SKM-1 treated with dmso at 0.1 percent for 144 hours (cell line): ENCODE measurements at regions not wholly inside any gene's neighbourhood (a gene's known extent, or its start where the extent isn't known, plus 50 kb on each side); places are given as distances from the start of the nearest gene placed in this dataset.
"Not testable (repeated sequence)": the region's sequence is repeated elsewhere in the genome, so short reads cannot be mapped to it uniquely, and the experiment has no call there.

Source experiments
- DNase-seq: peaks from one replicate; lab custom pipeline; 2025; ENCODE audit not compliant: unreplicated experiment; lab: John Stamatoyannopoulos, UW

- no peak for DNase-seq
Measured at GRCh38 chr6:16040628-16040974, 88.3 kb upstream of the MYLIP start.

GRCh38 chr6:16039892-16040627 lies 88.8 kb upstream of the MYLIP start:
- DNase-seq = not testable (repeated sequence)

- DNase-seq = no peak
Measured at GRCh38 chr6:16038938-16039337, 89.9 kb upstream of the MYLIP start.

GRCh38 chr6:16035488-16036080 lies 93.3 kb upstream of the MYLIP start:
- no peak for DNase-seq

- no peak for DNase-seq
Measured at GRCh38 chr6:16033214-16033613, 95.7 kb upstream of the MYLIP start.

- DNase-seq = no peak
Measured at GRCh38 chr6:16031278-16031981, 97.5 kb upstream of the MYLIP start.

- DNase-seq = no peak
Measured at GRCh38 chr6:16028966-16029365, 99.9 kb upstream of the MYLIP start.

GRCh38 chr6:16020259-16020658 lies 108.6 kb upstream of the MYLIP start:
- no peak for DNase-seq

- no peak for DNase-seq
Measured at GRCh38 chr6:16019462-16019861, 109.4 kb upstream of the MYLIP start.

- no peak for DNase-seq
Measured at GRCh38 chr6:16018626-16019025, 110.3 kb upstream of the MYLIP start.

- DNase-seq = not testable (repeated sequence)
Measured at GRCh38 chr6:16014325-16014724, 114.6 kb upstream of the MYLIP start.

- peak; percentile 4 for DNase-seq
Measured at GRCh38 chr6:16007146-16007545, 121.7 kb upstream of the MYLIP start.

- DNase-seq = no peak
Measured at GRCh38 chr6:16006681-16007080, 122.2 kb upstream of the MYLIP start.

- DNase-seq = no peak
Measured at GRCh38 chr6:16004934-16005679, 123.8 kb upstream of the MYLIP start.

- DNase-seq = no peak
Measured at GRCh38 chr6:16003197-16003491, 125.7 kb upstream of the MYLIP start.

GRCh38 chr6:16002332-16003196 lies 126.3 kb upstream of the MYLIP start:
- no peak for DNase-seq

- no peak for DNase-seq
Measured at GRCh38 chr6:16001158-16001557, 127.7 kb upstream of the MYLIP start.

GRCh38 chr6:15999201-15999600 lies 129.7 kb upstream of the MYLIP start:
- no peak for DNase-seq

- DNase-seq = no peak
Measured at GRCh38 chr6:15997586-15998388, 131.1 kb upstream of the MYLIP start.

- DNase-seq = no peak
Measured at GRCh38 chr6:15996030-15996429, 132.9 kb upstream of the MYLIP start.
